HuH-7 (cell line): ENCODE measurements at regions not wholly inside any gene's neighbourhood (a gene's known extent, or its start where the extent isn't known, plus 50 kb on each side); places are given as distances from the start of the nearest gene placed in this dataset.
"Not testable (repeated sequence)": the region's sequence is repeated elsewhere in the genome, so short reads cannot be mapped to it uniquely, and the experiment has no call there.

ENCODE experiments used
- DNase-seq: peaks from one replicate; pipeline ENCODE4 v3.0.0; 2011; ENCODE audit warnings: low spot score

DNA sequence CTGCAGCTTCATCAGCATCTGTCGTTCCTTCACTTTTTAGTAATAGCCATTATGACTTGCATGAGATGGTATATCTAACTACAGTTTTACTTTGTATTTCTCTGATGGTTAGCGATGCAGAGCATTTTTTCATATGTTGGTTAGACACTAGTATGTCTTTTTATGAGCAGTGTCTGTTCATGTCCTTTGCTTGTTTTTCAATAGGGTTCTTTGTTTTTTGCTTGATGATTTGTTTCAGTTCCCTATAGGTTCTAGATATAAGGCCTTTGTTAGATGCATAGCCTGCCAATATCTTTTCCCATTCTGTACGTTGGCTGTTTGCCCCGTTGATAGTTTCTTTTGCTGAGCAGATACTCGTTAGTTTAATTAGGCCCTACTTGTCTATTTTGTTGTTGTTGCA lies 487.2 kb upstream of the BCHE start:
- no peak for DNase-seq

DNA sequence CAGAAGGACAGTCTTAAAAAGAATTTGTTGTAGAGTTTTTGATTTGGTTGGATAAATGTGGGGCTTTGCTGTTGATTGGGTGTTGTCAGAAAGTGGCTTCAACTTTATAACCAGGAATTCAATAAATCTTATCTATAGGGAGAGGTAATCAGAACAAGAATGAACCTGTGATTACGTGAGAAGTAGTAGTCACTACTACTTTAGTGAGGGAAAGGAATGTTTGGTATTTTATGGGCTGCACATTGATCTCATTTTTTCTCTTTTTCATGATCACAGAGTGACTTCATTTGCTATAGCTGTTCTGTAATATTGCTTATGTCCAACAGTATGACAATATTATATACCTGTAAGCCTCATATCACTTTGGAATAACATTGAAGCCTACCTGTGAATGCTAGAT lies 485.2 kb upstream of the BCHE start:
- DNase-seq = no peak

DNA sequence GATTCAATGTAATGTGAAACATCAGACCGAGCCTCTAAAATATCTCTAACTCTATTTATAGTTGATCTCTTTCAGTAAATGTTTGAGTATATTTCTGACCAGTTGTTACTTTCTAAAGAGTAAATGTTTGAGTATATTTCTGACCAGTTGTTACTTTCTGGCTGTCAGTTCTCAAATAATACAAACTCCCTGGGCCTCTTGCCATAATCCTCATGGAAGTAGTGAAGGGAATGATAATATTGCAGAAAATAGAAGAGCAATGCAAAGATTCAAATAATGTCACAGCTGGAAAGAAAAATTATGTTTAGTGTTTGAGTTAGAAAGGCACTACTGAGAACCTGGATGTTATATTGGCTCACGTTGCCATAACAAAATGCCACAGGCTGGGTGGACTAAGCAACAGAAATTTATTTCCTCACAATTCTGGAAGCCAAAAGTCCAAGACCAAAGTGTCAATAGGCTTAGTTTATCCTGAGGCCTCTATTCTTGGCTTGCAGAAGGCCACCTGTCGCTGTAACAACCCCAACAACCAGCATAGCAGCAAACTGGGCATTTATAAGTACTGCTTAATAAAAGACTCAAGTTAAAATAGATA lies 470.6 kb upstream of the BCHE start:
- DNase-seq = no peak

DNA sequence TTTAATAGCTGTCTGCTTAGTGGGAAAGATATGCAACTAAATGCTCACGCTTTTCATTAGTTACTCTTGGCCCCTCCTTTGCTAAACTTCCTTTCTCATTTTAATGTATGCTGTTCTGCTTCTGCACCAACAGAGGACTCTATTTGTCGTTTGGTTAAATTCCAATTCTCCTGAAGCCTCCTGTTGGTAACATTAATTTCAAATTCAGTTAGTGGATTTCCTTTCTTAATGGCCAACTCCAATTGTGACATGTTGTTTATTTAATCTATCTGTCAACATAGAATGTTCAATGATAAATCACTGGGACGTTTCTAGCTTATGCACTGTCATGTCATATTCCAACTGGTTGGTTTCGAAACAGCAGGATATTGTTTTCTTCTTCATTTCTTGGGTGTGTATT lies 467.4 kb upstream of the BCHE start:
- DNase-seq = no peak

DNA sequence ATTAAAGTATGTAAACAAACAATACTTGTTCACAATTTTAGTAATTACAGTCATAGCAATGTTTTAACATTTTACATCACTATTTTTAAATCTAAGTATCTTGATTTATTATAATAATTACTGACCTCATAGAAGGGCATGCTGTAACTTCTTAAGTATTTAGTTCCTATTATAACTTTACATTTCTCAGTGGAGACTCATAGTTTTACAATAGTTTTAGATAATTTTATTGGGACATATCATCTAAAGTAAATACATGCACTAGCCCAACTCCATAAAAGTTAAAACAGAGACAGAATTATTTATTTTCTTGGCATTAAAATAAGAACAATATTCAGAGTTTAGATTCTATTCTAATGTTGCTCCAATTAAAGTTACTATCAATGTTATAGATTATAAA lies 466.5 kb upstream of the BCHE start:
- DNase-seq = no peak

DNA sequence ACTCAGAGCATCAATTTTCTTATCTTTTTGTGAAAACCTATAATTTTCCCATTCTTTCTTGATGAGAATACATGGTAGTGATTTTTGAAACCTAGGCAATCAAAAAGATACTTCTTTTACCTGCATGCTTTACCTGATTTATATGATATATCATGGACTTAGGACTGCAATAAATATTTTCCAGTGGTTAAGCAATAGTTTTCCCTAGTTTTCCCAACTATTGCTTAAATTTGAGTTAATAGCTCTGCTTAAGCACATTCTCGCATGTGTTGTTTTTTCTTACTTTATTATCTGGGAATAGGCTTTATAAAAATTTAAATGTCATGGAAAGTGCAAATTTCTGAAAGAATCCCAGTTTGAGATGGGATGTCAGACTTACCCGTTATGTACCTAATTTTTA lies 465.1 kb upstream of the BCHE start:
- DNase-seq = no peak

DNA sequence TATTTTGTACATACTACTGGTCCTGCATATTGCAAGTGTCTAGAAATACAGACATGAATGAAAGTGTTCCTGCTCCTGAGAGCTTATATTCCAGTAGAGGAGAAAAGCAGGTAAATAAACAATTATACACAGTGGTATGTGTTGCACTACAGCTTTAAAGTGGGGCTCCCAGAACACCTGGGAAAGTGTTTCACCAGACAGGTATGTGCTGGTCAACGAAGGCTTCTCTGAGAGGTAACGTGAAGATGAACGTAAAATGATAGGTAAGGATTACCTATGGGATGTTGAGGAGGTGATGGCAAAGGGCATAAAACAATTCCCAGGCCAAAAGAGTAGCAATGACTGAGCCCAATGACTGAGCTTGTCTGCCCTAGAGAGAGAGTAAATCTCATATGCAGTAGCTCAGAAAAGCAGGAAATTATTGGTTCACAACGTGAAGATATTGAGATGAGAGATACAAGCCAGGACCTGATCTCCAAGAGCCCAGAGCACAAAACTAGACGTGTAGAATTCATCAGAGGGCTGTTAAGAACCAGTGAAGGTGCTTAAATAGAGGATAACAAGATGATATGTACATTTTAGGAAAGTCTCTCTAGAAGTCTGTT lies 459.1 kb upstream of the BCHE start:
- DNase-seq = no peak

DNA sequence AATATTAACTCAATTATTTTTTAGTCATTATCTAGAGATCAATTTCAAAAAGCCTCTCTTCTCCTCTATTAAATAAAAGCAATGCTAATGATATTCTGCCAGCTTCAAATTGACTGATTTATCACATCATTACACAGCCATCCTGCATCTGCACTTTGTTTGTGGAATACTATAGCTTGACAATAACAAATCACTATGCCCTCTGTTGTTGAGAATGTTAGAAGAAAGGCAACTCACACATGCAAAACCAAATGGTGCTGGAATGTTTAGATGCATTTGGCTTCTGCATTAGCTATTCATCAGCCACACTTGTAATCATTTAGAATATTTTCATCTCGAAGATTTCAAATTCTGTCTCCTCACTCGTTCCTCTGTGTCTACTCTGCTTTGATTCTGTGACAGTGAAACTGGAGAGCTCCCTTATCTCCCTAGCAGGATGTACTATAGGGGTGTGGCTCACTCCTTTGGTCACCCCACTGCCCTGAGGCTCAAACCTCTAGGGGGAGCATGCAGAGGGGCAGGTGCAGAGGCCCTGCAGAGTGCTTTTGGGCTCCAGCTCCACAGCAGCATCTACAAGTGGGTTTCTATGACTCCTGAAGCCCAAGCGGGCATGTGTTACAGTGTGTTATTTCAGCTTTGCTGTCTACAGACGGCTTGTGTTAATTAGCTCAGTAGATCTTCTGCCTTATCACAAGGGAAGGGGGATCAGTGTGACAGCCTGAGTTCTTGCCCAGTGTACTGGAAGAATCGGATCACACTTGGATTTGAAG lies 454.1 kb upstream of the BCHE start:
- DNase-seq = no peak

DNA sequence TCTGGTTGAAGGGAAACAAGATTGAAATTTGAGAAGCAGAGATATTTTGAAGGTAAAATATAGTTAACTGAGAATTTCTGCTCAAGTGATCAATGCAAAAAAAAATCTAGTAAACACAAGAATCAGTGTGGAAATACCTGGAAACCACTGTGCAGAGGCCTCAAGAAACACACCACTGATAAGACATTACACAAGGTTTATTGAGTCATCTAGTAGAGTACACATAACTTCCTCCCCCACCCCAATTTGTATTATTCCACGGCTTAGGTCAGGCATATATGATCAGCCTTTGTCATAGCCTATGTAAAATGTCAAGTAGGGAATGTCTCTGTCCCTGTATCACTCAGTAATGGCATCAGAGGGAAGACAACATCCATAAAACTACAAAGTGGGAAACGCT lies 447.8 kb upstream of the BCHE start:
- peak; percentile 4 for DNase-seq

DNA sequence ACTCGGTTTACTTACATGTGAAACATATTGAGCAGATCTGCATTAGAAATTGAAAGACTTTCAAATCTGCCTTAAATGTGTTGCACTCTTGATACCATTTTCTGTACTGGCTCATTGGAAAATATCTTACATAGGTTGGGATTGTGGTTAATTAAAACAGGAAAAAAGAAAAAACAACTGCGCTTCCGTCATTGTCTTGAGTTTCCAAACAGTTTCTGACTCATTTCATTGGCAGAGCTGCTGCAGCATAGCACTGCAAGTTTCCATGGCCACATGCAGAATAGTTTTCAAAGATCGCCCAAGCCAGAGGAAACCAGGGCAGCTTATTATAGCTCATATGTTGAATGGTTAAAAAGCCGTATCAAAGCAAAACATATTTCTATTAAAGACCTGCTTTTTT lies 446.6 kb upstream of the BCHE start:
- no peak for DNase-seq

DNA sequence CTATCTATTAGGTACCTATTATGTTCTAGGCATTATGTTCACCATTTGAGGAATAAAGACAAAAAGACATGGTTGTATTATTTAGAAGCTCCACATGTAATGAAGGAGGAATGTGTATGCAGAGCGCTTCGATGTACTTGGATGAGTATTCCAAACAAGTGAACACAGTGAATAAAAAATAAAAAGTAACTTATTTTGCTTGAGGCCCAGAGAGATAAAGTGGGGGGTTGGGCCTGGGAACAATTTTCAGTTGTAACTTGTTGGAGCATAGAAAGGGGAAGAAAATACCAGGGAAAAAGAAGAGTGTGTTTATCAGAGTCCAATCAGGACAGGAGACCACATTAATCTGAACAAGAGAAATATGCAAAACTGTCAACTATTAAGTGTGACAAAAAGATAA lies 445.7 kb upstream of the BCHE start:
- no peak for DNase-seq

DNA sequence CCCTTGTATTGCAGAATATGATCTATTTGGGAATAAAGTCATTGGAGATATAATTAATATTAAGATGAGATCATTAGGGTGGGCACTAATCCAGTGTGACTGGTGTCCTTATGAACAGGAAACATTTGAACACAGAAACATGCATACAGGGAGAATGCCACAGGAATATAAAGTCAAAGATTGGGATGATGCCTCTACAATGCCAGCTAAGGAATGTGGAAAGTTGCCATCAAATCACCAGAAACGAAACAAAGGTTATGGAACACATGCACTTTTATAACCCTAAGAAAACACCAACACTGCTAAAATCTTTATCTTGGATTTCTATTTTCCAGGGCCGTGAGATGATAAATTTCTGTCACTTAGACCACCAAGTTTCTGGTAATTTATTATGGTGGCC lies 442.4 kb upstream of the BCHE start:
- no peak for DNase-seq

DNA sequence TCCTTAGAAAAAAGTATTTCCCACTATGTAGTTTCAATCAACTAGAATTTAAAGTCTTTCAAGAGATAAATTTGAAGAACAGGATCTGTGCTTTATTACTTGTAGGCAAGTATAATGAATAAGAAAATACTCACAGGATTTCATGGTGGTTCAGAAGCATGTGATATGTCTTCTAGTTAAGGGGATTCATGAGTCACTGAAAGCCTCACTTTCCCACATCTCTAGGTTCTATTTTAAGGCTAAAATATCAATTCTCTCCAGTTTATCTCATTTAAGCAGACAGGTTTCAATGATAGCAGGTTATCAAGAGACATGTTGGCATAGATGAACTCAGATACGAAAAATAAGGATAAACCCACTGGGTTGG lies 437.8 kb upstream of the BCHE start:
- no peak for DNase-seq

DNA sequence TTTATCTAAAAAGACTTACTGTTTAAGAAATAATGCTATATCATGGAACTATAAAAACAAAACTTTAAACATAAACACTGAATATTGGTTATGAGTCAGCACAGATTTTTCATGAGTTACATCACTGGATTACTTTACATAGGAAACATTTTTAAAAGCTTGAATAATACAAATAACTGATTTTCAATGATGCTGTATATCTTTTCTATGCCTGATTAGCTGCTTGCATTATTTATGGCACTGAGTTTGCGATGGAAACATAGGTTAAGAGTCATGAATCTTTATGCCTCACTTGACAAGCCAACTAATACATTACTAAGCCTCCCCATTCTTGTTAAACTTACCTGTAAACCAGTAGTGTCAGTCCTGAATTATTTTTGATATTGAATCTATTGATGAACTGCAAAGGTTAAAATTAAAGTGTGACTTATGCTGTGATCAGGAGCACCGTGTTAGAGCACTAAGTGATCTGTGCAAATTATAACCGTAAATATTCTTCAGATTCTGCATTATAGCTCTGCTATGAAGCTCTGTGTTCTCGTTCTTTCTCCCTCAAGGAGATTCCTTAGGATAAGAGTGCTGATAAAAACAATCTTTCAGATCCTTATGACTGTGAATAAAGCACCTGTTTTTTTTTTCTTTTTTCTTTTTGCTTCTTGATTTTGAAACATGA lies 437.3 kb upstream of the BCHE start:
- no peak for DNase-seq

DNA sequence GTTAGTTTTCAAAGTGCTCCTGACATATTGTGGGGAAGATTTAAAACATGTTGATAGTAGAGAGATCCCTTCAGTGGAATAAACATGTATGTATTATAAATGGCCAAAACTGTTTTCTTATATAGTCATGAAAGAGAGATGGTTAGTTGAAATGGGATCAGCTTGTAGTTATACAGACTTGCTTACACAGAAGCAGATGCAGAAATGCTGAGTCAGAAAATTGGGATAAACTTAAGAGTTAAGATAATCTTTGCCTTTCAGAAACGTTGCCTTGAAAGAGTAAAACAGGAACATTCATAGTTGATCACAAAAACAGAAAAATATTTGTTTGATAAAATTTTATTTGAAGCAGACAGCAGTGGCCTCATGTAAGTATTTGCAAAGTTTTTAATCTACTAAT lies 433.2 kb upstream of the BCHE start:
- DNase-seq = no peak

DNA sequence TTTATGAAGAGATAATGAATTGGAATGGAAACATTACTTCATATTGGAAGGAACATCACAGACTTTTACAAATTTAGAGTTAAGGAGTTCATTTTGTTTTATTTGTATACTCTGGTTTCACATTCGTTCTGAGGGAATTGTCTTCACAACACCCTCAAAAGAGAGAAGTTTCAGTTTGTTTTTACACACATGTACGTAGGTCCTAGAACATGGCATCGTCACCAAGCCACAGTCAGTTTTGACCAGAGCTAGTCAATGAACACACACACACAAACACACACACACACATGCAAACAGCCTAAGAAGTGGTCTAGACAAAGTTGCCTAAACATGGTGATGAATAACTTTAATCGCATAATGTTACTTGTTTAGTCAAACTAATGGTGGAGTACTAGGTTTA lies 427.9 kb upstream of the BCHE start:
- no peak for DNase-seq

DNA sequence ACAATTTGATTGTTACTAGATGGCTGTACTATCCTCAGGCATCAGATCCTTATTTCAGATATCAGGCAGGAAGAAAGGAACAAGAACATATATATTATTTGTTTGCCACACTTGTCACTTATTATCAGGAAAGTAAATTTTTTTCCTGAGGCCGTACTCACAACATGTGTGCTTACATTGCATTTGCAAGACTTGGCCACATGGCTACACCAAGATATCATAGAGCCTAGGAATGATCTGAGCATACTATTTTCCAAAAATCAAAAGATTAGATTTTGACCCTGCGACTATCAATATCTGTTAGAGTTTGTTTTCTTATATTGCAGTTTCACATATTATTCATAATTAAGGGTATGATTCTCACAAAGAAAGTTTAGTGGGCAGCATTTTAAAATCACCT lies 426.2 kb upstream of the BCHE start:
- no peak for DNase-seq

DNA sequence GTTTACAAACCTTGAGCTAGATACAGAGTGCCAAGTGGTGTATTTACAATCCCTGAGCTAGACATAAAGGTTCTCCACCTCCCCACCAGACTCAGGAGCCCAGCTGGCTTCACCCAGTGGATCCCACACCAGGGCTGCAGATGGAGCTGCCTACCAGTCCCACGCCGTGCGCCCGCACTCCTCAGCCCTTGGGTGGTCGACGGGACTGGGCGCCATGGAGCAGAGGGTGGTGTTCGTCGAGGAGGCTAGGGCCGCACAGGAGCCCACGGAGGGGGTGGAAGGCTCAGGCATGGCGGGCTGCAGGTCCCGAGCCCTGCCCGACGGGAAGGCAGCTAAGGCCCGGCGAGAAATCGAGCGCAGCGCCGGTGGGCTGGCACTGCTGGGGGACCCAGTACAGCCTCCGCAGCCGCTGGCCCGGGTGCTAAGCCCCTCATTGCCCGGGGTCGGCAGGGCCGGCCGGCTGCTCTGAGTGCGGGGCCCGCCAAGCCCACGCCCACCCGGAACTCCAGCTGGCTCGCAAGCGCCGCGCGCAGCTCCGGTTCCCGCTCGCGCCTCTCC lies 421.1 kb upstream of the BCHE start:
- not testable (repeated sequence) for DNase-seq

DNA sequence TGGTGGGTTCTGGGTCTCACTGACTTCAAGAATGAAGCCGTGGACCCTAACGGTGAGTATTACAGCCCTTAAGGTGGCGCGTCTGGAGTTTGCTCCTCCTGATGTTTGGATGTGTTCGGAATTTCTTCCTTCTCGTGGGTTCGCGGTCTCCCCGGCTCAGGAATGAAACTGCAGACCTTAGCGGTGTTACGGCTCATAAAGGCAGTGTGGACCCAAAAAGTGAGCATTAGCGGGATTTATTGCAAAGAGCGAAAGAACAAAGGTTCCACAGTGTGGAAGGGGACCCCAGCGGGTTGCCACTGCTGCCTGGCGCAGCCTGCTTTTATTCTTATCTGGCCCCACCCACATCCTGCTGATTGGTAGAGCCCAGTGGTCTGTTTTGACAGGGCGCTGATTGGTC lies 420.5 kb upstream of the BCHE start:
- no peak for DNase-seq

DNA sequence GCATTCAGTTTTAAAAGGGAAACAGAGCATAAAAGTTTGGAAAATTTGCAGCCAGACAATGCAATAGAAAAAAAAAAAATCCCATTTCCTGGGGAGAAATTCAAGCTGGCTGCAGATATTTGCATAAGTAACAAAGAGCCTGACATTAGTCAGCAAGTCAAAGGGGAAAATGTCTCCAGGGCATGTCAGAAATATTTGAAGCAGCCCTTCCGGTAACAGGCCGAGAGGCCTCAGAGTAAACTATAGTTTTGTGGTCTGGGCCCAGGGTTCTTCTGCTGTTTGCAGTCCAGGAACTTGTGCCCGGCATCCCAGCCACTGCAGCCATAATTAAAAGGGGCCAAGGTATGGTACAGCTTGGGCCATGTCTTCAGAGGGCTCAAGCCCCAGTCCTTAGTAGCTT lies 411.6 kb upstream of the BCHE start:
- DNase-seq = no peak

DNA sequence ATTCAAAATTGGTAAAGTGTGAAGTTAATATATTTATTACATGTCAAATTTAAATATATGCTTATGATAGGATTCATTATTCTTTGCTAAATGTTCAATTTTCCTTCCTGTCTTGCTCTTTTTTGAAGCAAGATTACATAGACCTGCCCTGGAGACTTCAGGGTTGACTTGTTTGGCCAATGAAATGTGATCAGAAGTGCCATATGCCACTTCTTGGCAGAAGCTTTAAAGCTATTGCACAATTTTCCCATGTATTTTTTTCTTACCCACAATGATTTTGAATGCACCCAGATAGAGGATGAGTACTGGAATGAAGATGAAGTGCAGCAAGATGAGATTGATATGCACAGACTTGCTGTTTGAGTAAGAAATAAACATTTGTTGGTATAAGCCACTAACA lies 406.3 kb upstream of the BCHE start:
- no peak for DNase-seq

DNA sequence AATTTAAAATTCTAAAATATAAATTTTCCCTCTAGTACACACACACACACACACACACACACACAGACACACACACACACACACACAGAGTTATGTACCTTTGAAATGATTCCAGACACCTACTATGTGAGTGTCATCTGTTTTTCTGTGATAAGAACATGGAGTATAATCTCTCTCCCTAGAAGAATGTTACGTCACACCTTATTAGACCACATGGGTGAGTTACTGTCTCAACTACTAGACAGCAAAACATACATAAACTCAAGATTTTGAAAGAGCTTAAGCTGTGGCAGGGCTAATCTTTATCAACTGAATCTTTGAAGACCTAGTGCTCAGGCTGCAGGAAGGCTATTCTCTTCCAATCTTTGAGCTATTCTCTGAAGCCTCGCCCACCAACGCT lies 385.9 kb upstream of the BCHE start:
- no peak for DNase-seq

DNA sequence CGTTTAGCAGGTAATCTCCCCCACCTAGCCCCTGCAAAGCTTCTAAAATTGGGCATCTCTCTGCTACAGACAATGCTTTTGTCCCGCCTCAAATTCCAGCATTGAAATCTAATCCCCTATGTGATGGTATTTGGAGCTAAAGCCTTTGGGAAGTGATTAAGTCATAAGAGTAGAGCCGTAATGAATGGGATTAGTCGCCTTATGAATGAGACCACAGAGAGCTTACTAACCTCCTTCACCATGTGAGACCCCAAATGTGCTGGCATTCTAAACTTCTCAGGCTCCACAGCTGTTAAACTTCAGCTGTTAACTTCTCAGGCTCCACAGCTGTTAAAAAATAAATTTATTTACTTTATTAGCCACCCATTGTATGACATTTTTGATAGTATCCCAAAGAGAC lies 374.2 kb upstream of the BCHE start:
- DNase-seq = no peak
